SK-N-SH (cell line): ENCODE measurements at regions not wholly inside any gene's neighbourhood (a gene's known extent, or its start where the extent isn't known, plus 50 kb on each side); places are given as distances from the start of the nearest gene placed in this dataset.

ENCODE experiments used
- CTCF ChIA-PET: fragments of 300-600, 350-600 bp; formaldehyde crosslinking; extraction: SDS; loops from one replicate; lab custom pipeline; 2021; lab: Yijun Ruan, JAX
- POLR2A ChIA-PET: fragments of 350-600 bp; sonication (Branson Sonifier 250); formaldehyde crosslinking; extraction: SDS; loops from one replicate; lab custom pipeline; 2020; ENCODE audit warnings: antibody characterized with exemption, inconsistent platforms; lab: Yijun Ruan, JAX
- DNase-seq: peaks from one replicate; pipeline ENCODE4 v3.0.0; 2012
- H2AFZ ChIP-seq: fragments of 200-600 bp; sonication (generic); 2 replicates; pipeline ENCODE4 v1.8.1; 2016; ENCODE audit warnings: antibody characterized with exemption, mild to moderate bottlenecking, low read depth
- H3F3A ChIP-seq: fragments of 200-600 bp; sonication (generic); replicated peaks from 2 replicates; pipeline ENCODE3; 2016; ENCODE audit warnings: antibody characterized with exemption, mild to moderate bottlenecking; ENCODE audit not compliant: insufficient read depth
- H3K27ac ChIP-seq, 2 experiments: fragments of 200-500 bp in 1 of 2; fragments of 200-600 bp in 1 of 2; sonication (Bioruptor generic) in 1 of 2; sonication (generic), shearing (Covaris generic) in 1 of 2; 2 replicates each; pipeline versions ENCODE4 v1.5.1 to v1.6.1; 2014 to 2016; ENCODE audit warnings: low read depth in 2 of 2, inconsistent platforms in 1 of 2, low read length in 1 of 2, mild to moderate bottlenecking in 1 of 2, mixed read lengths in 1 of 2
- H3K27me3 ChIP-seq: fragments of 200-600 bp; sonication (generic), shearing (Covaris generic); 2 replicates; pipeline ENCODE4 v1.6.1; 2016; ENCODE audit warnings: mixed run types; ENCODE audit not compliant: insufficient read depth
- H3K36me3 ChIP-seq, 2 experiments: fragments of 200-500 bp in 1 of 2; fragments of 200-600 bp in 1 of 2; sonication (Bioruptor generic) in 1 of 2; sonication (generic) in 1 of 2; replicated peaks in 1 of 2; 2 replicates each; pipeline versions ENCODE3 to v1.5.1; 2014 to 2016; ENCODE audit warnings: low read length in 1 of 2, mild to moderate bottlenecking in 1 of 2; ENCODE audit not compliant: insufficient read depth in 2 of 2, control insufficient read depth in 1 of 2
- H3K4me1 ChIP-seq, 2 experiments: fragments of 200-500 bp in 1 of 2; fragments of 200-600 bp in 1 of 2; sonication (Bioruptor generic) in 1 of 2; sonication (generic), shearing (Covaris generic) in 1 of 2; 2 replicates each; pipeline versions ENCODE4 v1.5.1 to v1.6.1; 2014 to 2016; ENCODE audit warnings: low read depth in 1 of 2, low read length in 1 of 2, mixed run types in 1 of 2; ENCODE audit not compliant: insufficient read depth in 2 of 2, control insufficient read depth in 1 of 2
- H3K4me2 ChIP-seq: fragments of 200-600 bp; sonication (generic), shearing (Covaris generic); 2 replicates; pipeline ENCODE4 v1.6.1; 2017; ENCODE audit warnings: mixed run types
- H3K4me3 ChIP-seq, 2 experiments: fragments of 200-500 bp in 1 of 2; fragments of 200-600 bp in 1 of 2; sonication (Bioruptor generic) in 1 of 2; sonication (generic), shearing (Covaris generic) in 1 of 2; 2 replicates each; pipeline versions ENCODE4 v1.5.1 to v1.8.1; 2014 to 2016; ENCODE audit warnings: low read depth in 2 of 2, inconsistent platforms in 1 of 2, low read length in 1 of 2, mild to moderate bottlenecking in 1 of 2, mixed read lengths in 1 of 2, moderate library complexity in 1 of 2
- H3K79me2 ChIP-seq: fragments of 200-600 bp; sonication (generic); 2 replicates; pipeline ENCODE4 v1.8.1; 2017; ENCODE audit warnings: mild to moderate bottlenecking; ENCODE audit not compliant: insufficient read depth
- H3K9ac ChIP-seq: fragments of 200-600 bp; sonication (generic); 2 replicates; pipeline ENCODE4 v1.6.1; 2017; ENCODE audit warnings: mixed run types
- H3K9me2 ChIP-seq: fragments of 200-600 bp; sonication (generic); 2 replicates; pipeline ENCODE4 v1.6.1; 2017; ENCODE audit warnings: mixed run types
- H3K9me3 ChIP-seq: fragments of 200-600 bp; sonication (generic); 2 replicates; pipeline ENCODE4 v1.6.1; 2017; ENCODE audit warnings: mixed run types, mild to moderate bottlenecking, moderate library complexity
- H4K20me1 ChIP-seq: fragments of 200-600 bp; sonication (generic); 2 replicates; pipeline ENCODE4 v1.6.1; 2017; ENCODE audit warnings: mild to moderate bottlenecking, mixed run types; ENCODE audit not compliant: insufficient read depth
- ELF1 ChIP-seq: IDR thresholded peaks from 2 replicates; pipeline ENCODE4 v1.4.0; 2012
- EP300 ChIP-seq, 2 experiments: IDR thresholded peaks; 2 replicates each; pipeline versions ENCODE4 v1.4.0 to v1.6.1; 2012; ENCODE audit warnings: borderline replicate concordance in 1 of 2, low read depth in 1 of 2, low read length in 1 of 2
- GABPA ChIP-seq: IDR thresholded peaks from 2 replicates; pipeline ENCODE4 v1.4.0; 2012; ENCODE audit warnings: low read depth, mild to moderate bottlenecking
- GATA2 ChIP-seq: sonication (generic); formaldehyde crosslinking; IDR thresholded peaks from 2 replicates; pipeline ENCODE4 v1.5.0; 2020; ENCODE audit warnings: mild to moderate bottlenecking, missing genetic modification reagents
- NRF1 ChIP-seq: IDR thresholded peaks from 2 replicates; pipeline ENCODE4 v1.6.1; 2012; ENCODE audit warnings: low read depth, mild to moderate bottlenecking, low read length
- RAD21 ChIP-seq: IDR thresholded peaks from 2 replicates; pipeline ENCODE4 v1.6.1; 2012; ENCODE audit warnings: mild to moderate bottlenecking, low read length
- RCOR1 ChIP-seq: fragments of 150-350 bp; IDR thresholded peaks from 2 replicates; pipeline ENCODE4 v1.6.1; 2017; ENCODE audit warnings: antibody characterized with exemption, low read length
- SIN3A ChIP-seq: IDR thresholded peaks from 2 replicates; pipeline ENCODE4 v1.6.1; 2012; ENCODE audit warnings: low read depth, mild to moderate bottlenecking, low read length, moderate library complexity, borderline replicate concordance
- TCF12 ChIP-seq: IDR thresholded peaks from 2 replicates; pipeline ENCODE4 v1.4.0; 2012
- YY1 ChIP-seq: IDR thresholded peaks from 2 replicates; pipeline ENCODE4 v1.4.0; 2012; ENCODE audit warnings: low read depth, mild to moderate bottlenecking
- WGBS: methylation state at CpG from one replicate; pipeline ENCODE4 v1.1.6; 2017; ENCODE audit warnings: low lambda C conversion rate; 5-methylcytosine and 5-hydroxymethylcytosine counted together
- TF ChIP-seq, protein P1 (sequence below): IDR thresholded peaks from 2 replicates; pipeline ENCODE4 v1.4.0; 2012; ENCODE audit warnings: low read depth, borderline replicate concordance
- TF ChIP-seq, protein P2 (sequence below): IDR thresholded peaks from 2 replicates; pipeline ENCODE4; 2012
- TF ChIP-seq, protein P3 (sequence below): fragments of 200-600 bp; sonication (generic); IDR thresholded peaks from 2 replicates; pipeline ENCODE4 v1.6.1; 2017; ENCODE audit warnings: antibody characterized with exemption, mild to moderate bottlenecking, moderate library complexity

DNA sequence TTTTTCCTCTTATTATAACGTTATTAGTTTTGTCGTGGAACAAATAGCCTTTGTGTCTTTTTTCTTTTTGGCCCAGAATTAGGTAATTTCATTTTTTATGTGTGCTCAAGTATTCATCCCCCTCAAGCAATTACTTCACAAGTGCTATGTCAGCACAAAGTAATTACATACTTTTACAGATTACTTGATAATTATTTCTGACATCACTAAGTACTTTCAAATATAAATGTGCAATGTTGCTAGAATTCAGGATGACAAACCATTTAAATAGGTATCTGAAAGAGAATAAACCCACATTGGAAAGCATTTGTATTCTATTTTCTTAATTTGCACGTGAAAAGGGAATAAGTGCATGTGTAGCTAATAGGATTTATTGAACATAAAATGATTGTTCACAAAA is 238.2 kb downstream of the CDH7 start:
- Histone ChIP-seq H3F3A (no peaks in the 10 kb centered on the region), H4K20me1 (no peaks in the 10 kb centered on the region), H3K4me2 (no peak overlapping the region), H3K9ac (no peak overlapping the region), H3K27ac (no peak overlapping the region), H3K4me1 (no peaks in the 10 kb centered on the region; a peak in 1 of 4 replicates), H3K27me3 (no peaks in the 10 kb centered on the region), H2AFZ (no peak overlapping the region), H3K9me2 (no peaks in the 10 kb centered on the region), H3K36me3 (no peaks in the 10 kb centered on the region), H3K9me3 (no peaks in the 10 kb centered on the region), H3K79me2 (no peaks in the 10 kb centered on the region), H3K4me3 (no peak overlapping the region)
- ChIA-PET POLR2A (no interaction called here), CTCF (no interaction called here)
- 13% methylated on average over 3 of the region's 3 CpGs for WGBS
- TF ChIP-seq NRF1 (no peak), GATA2 (CRISPR knock-in tag) (no peak), EP300 (IDR thresholded peaks at IDR 0.05; ENCODE audit: borderline replicate concordance in 1 of 2, low read depth in 1 of 2, low read length in 1 of 2) (no peak), YY1 (no peak), TCF12 (no peak)
- TF ChIP-seq, protein P1, sequence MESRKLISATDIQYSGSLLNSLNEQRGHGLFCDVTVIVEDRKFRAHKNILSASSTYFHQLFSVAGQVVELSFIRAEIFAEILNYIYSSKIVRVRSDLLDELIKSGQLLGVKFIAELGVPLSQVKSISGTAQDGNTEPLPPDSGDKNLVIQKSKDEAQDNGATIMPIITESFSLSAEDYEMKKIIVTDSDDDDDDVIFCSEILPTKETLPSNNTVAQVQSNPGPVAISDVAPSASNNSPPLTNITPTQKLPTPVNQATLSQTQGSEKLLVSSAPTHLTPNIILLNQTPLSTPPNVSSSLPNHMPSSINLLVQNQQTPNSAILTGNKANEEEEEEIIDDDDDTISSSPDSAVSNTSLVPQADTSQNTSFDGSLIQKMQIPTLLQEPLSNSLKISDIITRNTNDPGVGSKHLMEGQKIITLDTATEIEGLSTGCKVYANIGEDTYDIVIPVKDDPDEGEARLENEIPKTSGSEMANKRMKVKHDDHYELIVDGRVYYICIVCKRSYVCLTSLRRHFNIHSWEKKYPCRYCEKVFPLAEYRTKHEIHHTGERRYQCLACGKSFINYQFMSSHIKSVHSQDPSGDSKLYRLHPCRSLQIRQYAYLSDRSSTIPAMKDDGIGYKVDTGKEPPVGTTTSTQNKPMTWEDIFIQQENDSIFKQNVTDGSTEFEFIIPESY: no peak
- TF ChIP-seq, protein P2, sequence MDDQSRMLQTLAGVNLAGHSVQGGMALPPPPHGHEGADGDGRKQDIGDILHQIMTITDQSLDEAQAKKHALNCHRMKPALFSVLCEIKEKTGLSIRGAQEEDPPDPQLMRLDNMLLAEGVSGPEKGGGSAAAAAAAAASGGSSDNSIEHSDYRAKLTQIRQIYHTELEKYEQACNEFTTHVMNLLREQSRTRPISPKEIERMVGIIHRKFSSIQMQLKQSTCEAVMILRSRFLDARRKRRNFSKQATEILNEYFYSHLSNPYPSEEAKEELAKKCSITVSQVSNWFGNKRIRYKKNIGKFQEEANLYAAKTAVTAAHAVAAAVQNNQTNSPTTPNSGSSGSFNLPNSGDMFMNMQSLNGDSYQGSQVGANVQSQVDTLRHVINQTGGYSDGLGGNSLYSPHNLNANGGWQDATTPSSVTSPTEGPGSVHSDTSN: no peak
- no peak for DNase-seq

DNA sequence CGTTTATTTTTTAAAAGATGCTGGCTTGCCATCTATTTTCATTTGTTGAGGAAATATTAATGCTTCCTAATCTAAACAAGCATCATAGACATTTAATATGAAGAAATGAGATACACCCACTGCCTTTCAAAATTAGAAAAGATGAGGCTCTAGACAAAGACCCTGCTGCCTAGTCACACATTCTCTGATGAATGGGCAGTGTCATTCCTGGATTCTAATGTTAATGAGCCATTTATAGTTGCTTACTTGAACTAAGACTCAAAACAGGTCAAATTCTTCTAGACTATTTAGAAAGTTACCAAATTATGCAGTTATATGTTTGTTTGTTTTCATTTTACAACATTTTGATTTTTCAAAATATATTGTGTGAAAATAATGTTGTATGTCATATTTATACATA is 237.6 kb downstream of the CDH7 start:
- ChIA-PET CTCF (interaction anchor here (0.6 kb wide), 1 partner anchor 396 kb away, joined by 3 read pairs; no protein-coding TSS in a partner anchor), POLR2A (no interaction called here)
- no peaks in the 10 kb centered on the region for H3K36me3 ChIP-seq
- H2AFZ ChIP-seq: no peak overlapping the region
- no peaks in the 10 kb centered on the region for H3F3A ChIP-seq
- H3K9me2 ChIP-seq: no peaks in the 10 kb centered on the region
- no peaks in the 10 kb centered on the region for H3K27me3 ChIP-seq
- no peaks in the 10 kb centered on the region; a peak in 1 of 4 replicates for H3K4me1 ChIP-seq
- DNase-seq: no peak
- 16% methylated on average over 1 of the region's 1 CpG for WGBS
- H4K20me1 ChIP-seq: no peaks in the 10 kb centered on the region
- no peak overlapping the region for H3K4me3 ChIP-seq
- no peaks in the 10 kb centered on the region for H3K9me3 ChIP-seq
- H3K4me2 ChIP-seq: no peak overlapping the region
- H3K9ac ChIP-seq: no peak overlapping the region
- no peak overlapping the region for H3K27ac ChIP-seq
- TF ChIP-seq ELF1 (no peak), SIN3A (no peak), GABPA (no peak), RAD21 (no peak)
- H3K79me2 ChIP-seq: no peaks in the 10 kb centered on the region

DNA sequence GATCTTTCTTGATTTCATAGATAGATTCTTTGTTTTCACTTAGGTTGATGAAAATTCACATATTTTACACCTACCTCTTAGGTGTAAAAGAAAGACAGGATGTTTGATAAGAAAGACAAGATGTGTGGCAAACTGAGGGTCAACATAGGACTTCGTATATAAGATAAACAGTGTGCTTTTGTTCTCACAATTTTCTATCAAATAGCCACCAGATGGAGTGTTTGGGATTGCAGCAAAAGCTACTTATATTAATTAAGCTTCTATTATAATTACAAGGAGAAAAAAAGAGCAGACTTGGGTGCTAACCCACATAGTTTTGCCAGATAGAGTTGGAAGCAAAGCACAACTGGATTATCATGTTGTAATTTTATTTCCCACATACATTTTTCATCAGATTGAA is 232.9 kb downstream of the CDH7 start:
- Histone ChIP-seq H3K27ac (no peak overlapping the region), H3K4me3 (no peak overlapping the region), H3K36me3 (no peaks in the 10 kb centered on the region), H3K4me1 (no peaks in the 10 kb centered on the region; a peak in 1 of 4 replicates), H3K79me2 (no peaks in the 10 kb centered on the region), H3K4me2 (no peak overlapping the region), H3K27me3 (no peaks in the 10 kb centered on the region), H3K9me3 (no peaks in the 10 kb centered on the region), H3F3A (no peaks in the 10 kb centered on the region), H4K20me1 (no peaks in the 10 kb centered on the region), H3K9me2 (no peaks in the 10 kb centered on the region), H3K9ac (no peak overlapping the region), H2AFZ (no peak overlapping the region)
- no peak for DNase-seq
- CTCF ChIA-PET: no interaction called here
- POLR2A ChIA-PET: no interaction called here
- 13% methylated on average over 1 of the region's 1 CpG for WGBS
- TF ChIP-seq, protein P3, sequence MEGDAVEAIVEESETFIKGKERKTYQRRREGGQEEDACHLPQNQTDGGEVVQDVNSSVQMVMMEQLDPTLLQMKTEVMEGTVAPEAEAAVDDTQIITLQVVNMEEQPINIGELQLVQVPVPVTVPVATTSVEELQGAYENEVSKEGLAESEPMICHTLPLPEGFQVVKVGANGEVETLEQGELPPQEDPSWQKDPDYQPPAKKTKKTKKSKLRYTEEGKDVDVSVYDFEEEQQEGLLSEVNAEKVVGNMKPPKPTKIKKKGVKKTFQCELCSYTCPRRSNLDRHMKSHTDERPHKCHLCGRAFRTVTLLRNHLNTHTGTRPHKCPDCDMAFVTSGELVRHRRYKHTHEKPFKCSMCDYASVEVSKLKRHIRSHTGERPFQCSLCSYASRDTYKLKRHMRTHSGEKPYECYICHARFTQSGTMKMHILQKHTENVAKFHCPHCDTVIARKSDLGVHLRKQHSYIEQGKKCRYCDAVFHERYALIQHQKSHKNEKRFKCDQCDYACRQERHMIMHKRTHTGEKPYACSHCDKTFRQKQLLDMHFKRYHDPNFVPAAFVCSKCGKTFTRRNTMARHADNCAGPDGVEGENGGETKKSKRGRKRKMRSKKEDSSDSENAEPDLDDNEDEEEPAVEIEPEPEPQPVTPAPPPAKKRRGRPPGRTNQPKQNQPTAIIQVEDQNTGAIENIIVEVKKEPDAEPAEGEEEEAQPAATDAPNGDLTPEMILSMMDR: 0 out of 2 replicates have a peak, but pooled peaks have one; percentile 18
- TF ChIP-seq RCOR1 (no peak), RAD21 (0 out of 2 replicates have a peak, but pooled peaks have one; percentile 20)
